Fibroblast of pulmonary artery (primary cell): ENCODE measurements at regions not wholly inside any gene's neighbourhood (a gene's known extent, or its start where the extent isn't known, plus 50 kb on each side); places are given as distances from the start of the nearest gene placed in this dataset.

ENCODE experiments used
- DNase-seq: peaks from one replicate; pipeline ENCODE4 v3.0.0-alpha.2; 2010; ENCODE audit warnings: low read depth
- H3K4me3 ChIP-seq: replicated peaks from 2 replicates; pipeline ENCODE4 v1.5.1; 2011; ENCODE audit warnings: low read depth, mild to moderate bottlenecking, control low read depth, low read length, moderate library complexity
- TF ChIP-seq, protein P1 (sequence below): IDR thresholded peaks from 2 replicates; pipeline ENCODE4 v1.5.1; 2011; ENCODE audit warnings: mild to moderate bottlenecking, control low read depth, low read length, inconsistent platforms; ENCODE audit errors: missing control alignments

DNA sequence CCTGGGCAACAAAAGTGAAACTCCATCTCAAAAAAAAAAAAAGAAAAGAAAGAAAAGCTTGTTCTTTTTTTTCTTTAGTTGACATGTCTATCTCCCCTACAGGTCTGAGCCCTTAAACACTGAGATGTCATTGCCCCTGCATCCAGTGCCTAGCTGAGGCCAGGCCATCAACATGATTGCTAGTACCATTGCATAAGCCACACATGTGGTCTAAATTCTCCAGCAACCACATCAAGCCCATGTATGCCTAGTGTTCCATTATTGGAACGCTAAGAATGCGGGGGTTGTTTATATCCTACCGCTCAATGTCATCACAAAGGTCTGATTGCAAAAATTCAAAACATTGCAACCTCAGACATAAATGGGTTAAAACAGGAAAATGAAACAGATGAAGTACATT is 62.7 kb downstream of the NPTX2 start:
- no peak overlapping the region for H3K4me3 ChIP-seq
- DNase-seq, result no peak
- TF ChIP-seq, protein P1, sequence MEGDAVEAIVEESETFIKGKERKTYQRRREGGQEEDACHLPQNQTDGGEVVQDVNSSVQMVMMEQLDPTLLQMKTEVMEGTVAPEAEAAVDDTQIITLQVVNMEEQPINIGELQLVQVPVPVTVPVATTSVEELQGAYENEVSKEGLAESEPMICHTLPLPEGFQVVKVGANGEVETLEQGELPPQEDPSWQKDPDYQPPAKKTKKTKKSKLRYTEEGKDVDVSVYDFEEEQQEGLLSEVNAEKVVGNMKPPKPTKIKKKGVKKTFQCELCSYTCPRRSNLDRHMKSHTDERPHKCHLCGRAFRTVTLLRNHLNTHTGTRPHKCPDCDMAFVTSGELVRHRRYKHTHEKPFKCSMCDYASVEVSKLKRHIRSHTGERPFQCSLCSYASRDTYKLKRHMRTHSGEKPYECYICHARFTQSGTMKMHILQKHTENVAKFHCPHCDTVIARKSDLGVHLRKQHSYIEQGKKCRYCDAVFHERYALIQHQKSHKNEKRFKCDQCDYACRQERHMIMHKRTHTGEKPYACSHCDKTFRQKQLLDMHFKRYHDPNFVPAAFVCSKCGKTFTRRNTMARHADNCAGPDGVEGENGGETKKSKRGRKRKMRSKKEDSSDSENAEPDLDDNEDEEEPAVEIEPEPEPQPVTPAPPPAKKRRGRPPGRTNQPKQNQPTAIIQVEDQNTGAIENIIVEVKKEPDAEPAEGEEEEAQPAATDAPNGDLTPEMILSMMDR, result no peak

DNA sequence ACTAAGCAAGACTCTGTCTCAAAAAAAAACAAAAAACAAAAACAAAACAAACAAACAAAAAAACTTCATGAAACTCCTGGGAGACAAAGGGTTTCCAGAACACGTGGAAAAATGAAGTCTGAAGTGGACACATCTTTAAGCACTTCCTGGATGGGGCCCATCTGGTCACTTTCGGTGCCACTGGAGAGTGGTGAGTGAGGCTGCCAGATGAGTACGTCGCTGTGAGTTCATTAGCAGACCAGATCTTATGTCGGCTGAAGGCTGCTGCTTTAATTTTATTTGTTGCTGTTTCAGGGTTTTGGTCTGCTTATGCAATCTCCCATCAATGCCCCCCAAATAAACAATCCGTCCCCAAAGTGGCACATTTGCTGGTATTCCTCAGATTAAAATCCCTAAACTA is 64.4 kb downstream of the NPTX2 start:
- DNase-seq, result no peak
- TF ChIP-seq, protein P1, result no peak
- no peak overlapping the region for H3K4me3 ChIP-seq

DNA sequence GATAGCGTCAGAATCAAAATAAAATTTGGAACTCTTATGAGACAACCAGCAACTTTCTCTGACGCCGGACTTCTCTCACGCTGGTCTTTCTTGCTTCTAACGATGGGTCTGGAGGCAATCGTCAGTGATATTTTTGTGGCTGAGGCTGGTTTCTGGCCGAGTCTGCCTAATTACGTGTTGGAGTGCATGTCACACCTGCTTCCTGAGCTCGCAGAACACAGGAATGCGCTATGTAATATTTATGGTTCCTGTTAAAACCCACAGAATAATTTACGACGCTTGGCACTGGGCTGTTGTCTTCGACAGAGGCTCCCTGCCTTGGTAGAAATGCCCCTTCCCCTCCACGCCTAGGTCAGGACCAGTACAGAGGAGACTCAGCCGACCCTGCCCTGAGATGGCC is 64.9 kb downstream of the NPTX2 start:
- no peak for DNase-seq
- TF ChIP-seq, protein P1, result no peak
- no peak overlapping the region for H3K4me3 ChIP-seq

DNA sequence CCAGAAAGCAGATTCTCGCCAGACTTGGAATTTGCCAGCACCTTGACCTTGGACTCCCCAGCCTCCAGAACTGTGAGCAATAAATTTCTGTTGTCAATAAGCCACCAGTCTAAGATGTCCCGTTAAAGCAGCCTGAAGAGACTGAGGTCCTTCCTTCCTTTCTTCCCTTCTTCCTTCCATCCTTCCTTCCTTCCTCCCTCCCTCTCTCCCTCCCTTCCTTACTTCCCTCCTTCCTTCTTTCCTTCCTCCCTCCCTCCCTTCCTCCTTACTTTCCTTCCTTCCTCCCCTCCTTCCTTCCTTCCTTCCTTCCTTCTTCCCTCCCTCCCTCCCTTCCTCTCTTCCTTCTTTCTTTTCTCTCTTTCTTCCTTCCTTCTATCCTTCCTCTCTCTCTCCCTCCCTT is 66.4 kb downstream of the NPTX2 start:
- H3K4me3 ChIP-seq, result no peak overlapping the region
- no peak for DNase-seq
- TF ChIP-seq, protein P1, result no peak

DNA sequence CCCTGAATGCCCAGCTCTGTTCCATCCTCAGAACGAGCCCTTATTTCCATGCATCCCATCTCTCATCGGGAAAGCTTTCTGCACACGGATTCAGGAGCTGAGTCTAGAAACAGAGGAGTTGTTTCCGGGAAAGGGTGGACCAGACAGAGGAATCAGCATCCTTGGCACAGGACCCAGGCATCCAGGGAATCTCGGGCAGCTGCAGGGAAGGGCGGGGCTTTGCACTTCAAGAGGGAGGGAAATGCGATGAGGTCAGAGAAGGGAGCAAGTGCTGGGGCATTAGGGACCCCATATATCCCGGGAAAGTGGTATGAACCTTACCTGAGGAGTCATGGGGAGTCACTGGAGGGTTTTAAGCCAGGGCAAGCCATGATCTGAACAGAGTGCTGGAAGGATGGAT is 68.5 kb downstream of the NPTX2 start:
- DNase-seq, result no peak
- H3K4me3 ChIP-seq, result no peak overlapping the region
- TF ChIP-seq, protein P1, result no peak

DNA sequence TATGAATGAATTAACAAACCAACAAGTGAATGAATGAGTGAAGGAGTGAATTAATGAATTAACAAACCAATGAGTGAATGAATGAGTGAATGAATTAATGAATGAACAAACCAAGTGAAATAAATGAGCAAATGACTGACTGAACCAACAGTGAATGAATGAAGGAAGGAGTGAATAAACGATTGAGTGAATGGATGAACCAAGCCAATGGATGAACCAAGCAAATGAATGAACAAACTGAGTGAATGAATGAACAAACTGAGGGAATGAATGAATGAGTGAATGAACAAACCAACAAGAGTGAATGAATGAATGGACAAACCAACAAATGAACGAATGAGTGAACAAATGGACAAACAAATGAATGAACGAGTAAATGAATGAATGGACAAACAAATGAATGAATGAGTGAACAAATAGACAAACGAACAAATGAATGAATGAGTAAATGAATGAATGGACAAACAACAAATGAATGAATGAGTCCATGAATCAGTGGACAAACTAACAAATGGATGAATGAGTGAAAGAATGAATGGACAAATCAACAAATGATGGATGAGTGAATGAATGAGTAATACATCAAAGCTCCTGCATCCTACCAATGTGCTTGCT is 69.5 kb downstream of the NPTX2 start:
- TF ChIP-seq, protein P1, result no peak
- H3K4me3 ChIP-seq, result no peak overlapping the region
- no peak for DNase-seq

DNA sequence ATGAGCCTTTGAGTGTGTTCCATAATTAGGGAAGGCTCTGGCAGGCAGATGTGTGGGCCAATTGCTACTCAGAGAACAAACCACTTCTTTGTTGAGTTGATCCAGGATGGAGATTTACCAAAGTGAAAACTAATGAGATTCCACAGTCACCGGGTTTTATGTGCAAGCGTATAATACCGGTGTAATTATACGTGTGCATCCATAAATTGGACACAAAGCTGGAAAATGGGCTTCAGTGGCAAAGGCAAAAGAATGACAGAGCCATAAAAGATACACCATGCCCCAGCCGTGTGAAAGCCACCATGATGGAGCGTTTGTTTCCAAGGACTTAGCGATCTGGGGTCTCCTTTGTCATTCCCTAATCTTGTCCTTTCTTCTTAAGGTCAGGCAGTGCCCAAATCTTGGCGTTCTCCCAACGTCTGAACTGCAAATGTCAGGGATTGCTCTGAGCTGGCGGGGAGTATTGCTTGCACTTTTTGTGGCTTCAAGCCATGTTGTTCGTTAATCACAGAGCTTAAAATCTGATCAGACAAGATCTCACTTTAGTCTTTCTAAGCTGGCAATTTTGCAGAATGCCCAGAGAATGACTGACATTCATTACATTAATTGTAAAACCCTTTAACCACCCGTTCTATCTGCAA is 70.1 kb downstream of the NPTX2 start:
- no peak for DNase-seq
- TF ChIP-seq, protein P1, result no peak

More for the DNA sequence above, 70.1 kb downstream of the NPTX2 start:
- H3K4me3 ChIP-seq, result no peak overlapping the region
